Nephron (organoid): ENCODE measurements at regions not wholly inside any gene's neighbourhood (a gene's known extent, or its start where the extent isn't known, plus 50 kb on each side); places are given as distances from the start of the nearest gene placed in this dataset.

Experiments
- H3K27ac Mint-ChIP-seq, 3 experiments: 2 replicates each; pipeline ENCODE4 v1.8.0; 2020; ENCODE audit warnings: mixed read lengths in 3 of 3, mild to moderate bottlenecking in 2 of 3, moderate library complexity in 1 of 3
- H3K27me3 Mint-ChIP-seq: 2 replicates; pipeline ENCODE4 v1.8.0; 2021; ENCODE audit warnings: low read depth, mild to moderate bottlenecking, moderate library complexity, mixed read lengths
- H3K36me3 Mint-ChIP-seq: 2 replicates; pipeline ENCODE4 v1.8.0; 2020; ENCODE audit warnings: low read depth, mixed read lengths
- H3K4me1 Mint-ChIP-seq: 2 replicates; pipeline ENCODE4 v1.8.0; 2020; ENCODE audit warnings: mixed read lengths
- H3K4me3 Mint-ChIP-seq, 3 experiments: 2 replicates each; pipeline ENCODE4 v1.8.0; 2020; ENCODE audit warnings: mild to moderate bottlenecking in 3 of 3, mixed read lengths in 3 of 3, moderate library complexity in 2 of 3
- H3K9me3 Mint-ChIP-seq: 2 replicates; pipeline ENCODE4 v1.8.0; 2020; ENCODE audit warnings: mixed read lengths
- TF ChIP-seq, protein P1 (sequence below), 3 experiments: fragments of 200-600 bp; sonication (generic); IDR thresholded peaks; one replicate each; pipeline ENCODE4 v1.5.0; 2021; ENCODE audit warnings: antibody characterized with exemption in 3 of 3; ENCODE audit not compliant: unreplicated experiment in 3 of 3

DNA sequence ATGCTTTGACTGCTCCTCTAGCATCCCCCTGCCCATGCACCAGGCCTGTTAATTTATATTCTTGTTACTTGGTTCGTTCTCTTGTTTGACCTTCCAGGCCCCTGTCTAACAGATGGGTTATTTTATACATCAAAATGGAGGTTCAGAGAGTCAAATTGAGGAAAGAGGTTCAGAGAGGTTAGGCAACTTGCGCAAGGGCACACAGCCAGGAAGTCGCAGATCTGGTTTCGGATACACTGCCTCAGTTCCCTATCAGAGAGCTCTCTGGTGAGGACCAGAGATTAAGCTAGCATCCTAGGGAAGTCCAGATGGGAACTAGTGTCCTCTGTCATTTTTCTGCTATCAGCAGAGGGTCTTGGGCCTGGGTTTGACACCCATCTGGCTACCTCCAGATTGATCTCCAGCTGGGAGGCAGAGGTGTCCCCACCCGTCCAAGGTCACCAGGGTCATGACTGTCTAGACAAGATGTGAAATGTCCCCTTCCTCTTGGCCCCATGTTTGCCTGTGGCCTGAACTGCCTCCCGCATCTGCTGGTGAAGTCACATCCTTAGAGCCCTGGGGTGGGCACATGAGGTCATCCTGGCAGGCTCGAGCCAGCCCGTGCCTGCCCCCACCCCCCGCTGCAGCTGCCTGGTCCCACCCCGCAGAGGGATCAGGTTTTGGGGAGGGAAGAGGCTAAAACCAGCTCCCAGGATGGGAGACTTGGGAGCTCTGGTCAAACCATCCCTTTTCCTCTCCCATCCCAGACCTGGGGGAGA, 84.3 kb upstream of the NCOR2 start:
- peaks cover 14% of the 10 kb centered on the region for H3K27me3 Mint-ChIP-seq
- peak overlapping the region in 2 of 3 experiments; percentile 44 to 52 for H3K27ac Mint-ChIP-seq
- H3K36me3 Mint-ChIP-seq, result peaks cover 7% of the 10 kb centered on the region
- H3K4me3 Mint-ChIP-seq, result no peak overlapping the region
- peaks cover 42% of the 10 kb centered on the region for H3K4me1 Mint-ChIP-seq
- H3K9me3 Mint-ChIP-seq, result peaks cover 2% of the 10 kb centered on the region
- TF ChIP-seq, protein P1, sequence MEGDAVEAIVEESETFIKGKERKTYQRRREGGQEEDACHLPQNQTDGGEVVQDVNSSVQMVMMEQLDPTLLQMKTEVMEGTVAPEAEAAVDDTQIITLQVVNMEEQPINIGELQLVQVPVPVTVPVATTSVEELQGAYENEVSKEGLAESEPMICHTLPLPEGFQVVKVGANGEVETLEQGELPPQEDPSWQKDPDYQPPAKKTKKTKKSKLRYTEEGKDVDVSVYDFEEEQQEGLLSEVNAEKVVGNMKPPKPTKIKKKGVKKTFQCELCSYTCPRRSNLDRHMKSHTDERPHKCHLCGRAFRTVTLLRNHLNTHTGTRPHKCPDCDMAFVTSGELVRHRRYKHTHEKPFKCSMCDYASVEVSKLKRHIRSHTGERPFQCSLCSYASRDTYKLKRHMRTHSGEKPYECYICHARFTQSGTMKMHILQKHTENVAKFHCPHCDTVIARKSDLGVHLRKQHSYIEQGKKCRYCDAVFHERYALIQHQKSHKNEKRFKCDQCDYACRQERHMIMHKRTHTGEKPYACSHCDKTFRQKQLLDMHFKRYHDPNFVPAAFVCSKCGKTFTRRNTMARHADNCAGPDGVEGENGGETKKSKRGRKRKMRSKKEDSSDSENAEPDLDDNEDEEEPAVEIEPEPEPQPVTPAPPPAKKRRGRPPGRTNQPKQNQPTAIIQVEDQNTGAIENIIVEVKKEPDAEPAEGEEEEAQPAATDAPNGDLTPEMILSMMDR (IDR thresholded peaks at IDR 0.05; ENCODE audit: unreplicated experiment in 3 of 3), result no peak

DNA sequence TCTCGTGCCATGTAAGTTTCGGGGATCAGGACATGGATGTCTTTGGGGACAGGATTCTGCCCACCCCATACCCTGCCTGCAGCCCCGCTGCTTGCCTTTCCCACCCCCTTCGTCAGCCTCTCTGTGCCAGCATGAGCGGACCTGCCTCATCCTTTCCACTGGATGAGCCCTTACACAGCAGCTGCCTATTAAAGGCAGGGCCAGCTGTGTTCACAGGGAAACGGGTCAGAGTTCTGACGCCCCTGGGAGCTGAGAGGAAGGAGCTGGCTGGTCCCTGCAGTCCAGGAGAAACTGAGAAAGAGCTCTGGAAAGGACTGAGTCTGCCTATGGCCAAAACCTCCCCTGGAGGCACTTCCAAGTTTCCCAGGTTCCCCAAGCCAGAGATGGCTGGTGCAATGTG, 83.5 kb upstream of the NCOR2 start:
- TF ChIP-seq, protein P1 (IDR thresholded peaks at IDR 0.05; ENCODE audit: unreplicated experiment in 3 of 3), result no peak
- peaks cover 2% of the 10 kb centered on the region for H3K9me3 Mint-ChIP-seq
- H3K4me1 Mint-ChIP-seq, result peaks cover 37% of the 10 kb centered on the region
- peaks cover 17% of the 10 kb centered on the region for H3K27me3 Mint-ChIP-seq
- H3K36me3 Mint-ChIP-seq, result peaks cover 7% of the 10 kb centered on the region
- H3K4me3 Mint-ChIP-seq, result no peak overlapping the region
- peak overlapping the region; percentile 52 to 57 (median 53) for H3K27ac Mint-ChIP-seq

DNA sequence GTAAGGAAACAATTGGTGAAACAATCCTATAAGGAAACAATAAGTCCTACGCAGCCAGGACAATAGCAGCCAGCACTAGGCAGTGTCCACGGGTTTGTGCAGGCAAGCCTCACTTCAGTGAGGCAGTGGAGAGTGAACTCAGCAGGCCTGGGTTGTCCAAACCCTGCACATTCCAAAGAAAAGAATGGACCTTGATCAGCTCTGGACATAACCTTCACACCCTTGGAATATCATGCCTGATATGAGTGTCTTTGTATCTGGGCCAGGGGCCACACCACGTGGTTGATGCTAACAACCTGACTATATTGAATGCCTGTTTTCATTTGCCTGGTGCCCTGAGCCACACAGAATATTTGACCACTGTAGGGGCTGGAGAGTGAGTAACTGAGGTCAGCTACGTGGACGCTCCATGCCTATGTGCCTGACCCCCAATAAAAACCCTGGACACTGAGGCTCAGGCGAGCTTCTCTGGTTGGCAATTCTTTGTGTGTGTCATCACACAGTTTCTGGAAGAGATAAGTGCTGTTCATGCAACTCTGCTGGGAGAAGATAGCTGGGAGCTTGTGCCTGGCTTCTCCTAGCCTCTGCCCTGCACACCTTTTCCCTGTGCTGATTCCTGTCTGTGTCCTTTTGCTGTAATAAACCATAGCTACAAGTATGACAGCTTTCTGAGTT, 81.4 kb upstream of the NCOR2 start:
- TF ChIP-seq, protein P1 (IDR thresholded peaks at IDR 0.05; ENCODE audit: unreplicated experiment in 3 of 3), result no peak
- Mint-ChIP-seq H3K4me1 (peaks cover 24% of the 10 kb centered on the region), H3K27ac (no peak overlapping the region), H3K36me3 (peaks cover 7% of the 10 kb centered on the region), H3K27me3 (peaks cover 17% of the 10 kb centered on the region), H3K9me3 (peaks cover 2% of the 10 kb centered on the region), H3K4me3 (no peak overlapping the region)

DNA sequence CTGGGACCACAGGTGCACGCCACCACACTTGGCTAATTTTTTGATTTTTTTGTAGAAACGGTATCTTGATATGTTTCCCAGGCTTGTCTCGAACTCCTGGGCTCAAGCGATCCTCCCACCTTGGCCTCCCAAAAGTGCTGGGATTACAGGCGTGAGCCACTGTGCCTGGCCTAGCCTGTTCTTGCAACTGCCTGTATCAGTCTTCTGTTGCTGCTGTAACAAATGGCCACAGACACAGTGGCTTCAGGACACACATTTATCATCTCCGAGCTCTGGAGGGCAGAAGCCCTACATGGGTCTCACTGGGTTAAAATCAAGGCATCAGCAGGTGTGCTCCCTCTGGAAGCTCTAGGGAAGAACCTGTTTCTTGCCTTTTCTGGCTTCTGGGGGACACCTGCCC, 79.9 kb upstream of the NCOR2 start:
- H3K4me3 Mint-ChIP-seq, result no peak overlapping the region
- peaks cover 2% of the 10 kb centered on the region for H3K9me3 Mint-ChIP-seq
- H3K27ac Mint-ChIP-seq, result peak overlapping the region in 1 of 3 experiments; percentile 13
- TF ChIP-seq, protein P1 (IDR thresholded peaks at IDR 0.05; ENCODE audit: unreplicated experiment in 3 of 3), result no peak
- peaks cover 7% of the 10 kb centered on the region for H3K36me3 Mint-ChIP-seq
- peaks cover 17% of the 10 kb centered on the region for H3K4me1 Mint-ChIP-seq
- H3K27me3 Mint-ChIP-seq, result peaks cover 18% of the 10 kb centered on the region

DNA sequence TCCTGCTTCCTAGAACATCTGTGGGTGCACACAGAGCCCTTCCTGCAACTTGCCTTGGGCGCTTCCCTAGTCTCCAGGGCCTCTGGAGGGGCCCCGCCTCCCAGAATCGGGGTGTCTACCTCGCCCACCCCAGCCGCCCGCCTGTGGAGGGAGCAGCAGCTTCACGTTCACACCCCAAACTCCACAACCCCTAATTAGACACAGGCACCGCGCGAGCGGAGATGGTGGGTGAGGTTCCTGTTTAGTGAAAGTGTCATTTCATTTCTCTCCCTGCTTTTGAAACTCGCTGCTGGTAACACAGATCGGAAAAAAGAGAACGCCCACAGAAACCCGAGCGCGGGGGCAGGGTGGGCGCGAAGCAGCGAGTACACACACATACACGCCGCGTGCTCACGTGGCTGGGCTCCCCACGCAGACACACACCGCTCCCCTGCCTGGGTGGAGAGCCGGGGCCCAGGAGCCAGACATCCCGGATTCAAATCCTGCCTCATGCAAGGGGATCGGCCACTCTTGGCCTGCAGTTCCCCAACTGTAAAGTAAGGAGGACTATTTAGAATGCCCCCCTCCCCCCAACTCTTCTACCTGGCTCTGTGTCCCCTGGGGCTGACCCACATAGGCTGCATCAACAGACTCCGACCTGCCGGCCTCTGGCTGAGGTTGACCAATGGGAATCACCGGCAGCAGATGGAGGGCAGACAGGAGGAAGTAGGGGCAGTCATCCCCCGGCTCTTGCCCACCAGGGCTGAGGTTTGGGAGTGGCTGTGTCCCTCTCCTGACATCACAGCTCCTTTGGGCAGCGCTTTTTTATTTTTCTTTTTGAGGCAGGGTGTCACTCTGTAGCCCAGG, 79.2 kb upstream of the NCOR2 start:
- peaks cover 2% of the 10 kb centered on the region for H3K9me3 Mint-ChIP-seq
- TF ChIP-seq, protein P1 (IDR thresholded peaks at IDR 0.05; ENCODE audit: unreplicated experiment in 3 of 3), result no peak
- H3K36me3 Mint-ChIP-seq, result peaks cover 7% of the 10 kb centered on the region
- H3K27me3 Mint-ChIP-seq, result peaks cover 17% of the 10 kb centered on the region
- peak overlapping the region in 2 of 3 experiments; percentile 40 to 43 for H3K27ac Mint-ChIP-seq
- H3K4me1 Mint-ChIP-seq, result peaks cover 16% of the 10 kb centered on the region
- no peak overlapping the region for H3K4me3 Mint-ChIP-seq
